Ectodermal cell (in vitro differentiated cells): ENCODE measurements at regions not wholly inside any gene's neighbourhood (a gene's known extent, or its start where the extent isn't known, plus 50 kb on each side); places are given as distances from the start of the nearest gene placed in this dataset.

Experiments
- H3K27ac ChIP-seq: 2 replicates; pipeline ENCODE4 v1.7.0; 2013; ENCODE audit warnings: mild to moderate bottlenecking, low read depth, low read length; ENCODE audit not compliant: insufficient read depth, poor library complexity, severe bottlenecking
- H3K27me3 ChIP-seq: 2 replicates; pipeline ENCODE4 v1.7.0; 2013; ENCODE audit warnings: mild to moderate bottlenecking, low read length; ENCODE audit not compliant: insufficient read depth, control insufficient read depth, poor library complexity, severe bottlenecking
- H3K36me3 ChIP-seq: one replicate; pipeline ENCODE4 v1.7.0; 2013; ENCODE audit warnings: low read length; ENCODE audit not compliant: control insufficient read depth, insufficient read depth
- H3K4me1 ChIP-seq: one replicate; pipeline ENCODE4 v1.7.0; 2013; ENCODE audit warnings: low read length; ENCODE audit not compliant: control insufficient read depth, insufficient read depth
- H3K4me3 ChIP-seq: 2 replicates; pipeline ENCODE4 v1.7.0; 2013; ENCODE audit warnings: low read depth, low read length, control low read depth; ENCODE audit not compliant: insufficient read depth
- H3K9me3 ChIP-seq: 2 replicates; pipeline ENCODE4 v1.7.0; 2013; ENCODE audit warnings: mild to moderate bottlenecking, low read length, moderate library complexity; ENCODE audit not compliant: control insufficient read depth
- WGBS, 2 experiments: methylation state at CpG; one replicate each; pipeline ENCODE4 v1.1.7; 2013; ENCODE audit warnings: missing lambda C conversion rate in 2 of 2; 5-methylcytosine and 5-hydroxymethylcytosine counted together

DNA sequence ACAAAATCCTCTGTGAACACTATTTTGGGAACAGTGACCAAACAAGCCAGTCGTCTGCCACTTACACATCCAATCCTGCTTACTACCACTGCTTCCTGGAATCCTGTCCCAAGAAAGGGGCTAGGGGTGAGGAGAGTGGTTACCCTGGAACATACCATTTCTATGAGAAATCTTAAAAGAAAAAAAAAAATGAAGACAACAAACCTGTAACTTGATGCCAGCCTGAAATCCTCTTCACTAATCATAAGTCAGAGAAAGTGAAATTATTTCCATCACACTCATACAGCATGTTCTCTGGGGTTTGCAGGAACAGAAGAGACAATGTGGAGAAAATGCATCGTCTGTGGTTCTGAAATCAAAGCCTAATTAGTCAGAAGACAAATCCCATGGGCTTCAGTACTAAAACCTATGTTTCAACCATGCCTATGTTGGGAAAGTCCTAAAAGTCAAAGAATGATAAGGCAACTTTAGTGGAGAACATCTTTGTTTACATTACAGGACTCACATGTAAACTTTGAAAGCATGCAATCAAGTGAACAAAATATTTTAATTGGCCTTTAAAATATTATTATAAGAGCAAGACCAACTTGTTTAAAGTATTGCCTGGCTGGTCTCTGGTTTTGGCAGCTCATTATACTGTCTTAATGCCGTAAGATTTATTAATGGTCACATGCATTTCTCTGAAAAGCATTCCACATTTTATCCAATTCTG is 220.7 kb downstream of the LTN1 start:
- Histone ChIP-seq H3K4me3 (no peak overlapping the region), H3K36me3 (no peaks in the 10 kb centered on the region), H3K4me1 (no peaks in the 10 kb centered on the region), H3K27ac (no peak overlapping the region), H3K27me3 (no peaks in the 10 kb centered on the region), H3K9me3 (no peaks in the 10 kb centered on the region)
- WGBS, 2 experiments = 84 to 91% methylated on average over 3 of the region's 3 CpGs

DNA sequence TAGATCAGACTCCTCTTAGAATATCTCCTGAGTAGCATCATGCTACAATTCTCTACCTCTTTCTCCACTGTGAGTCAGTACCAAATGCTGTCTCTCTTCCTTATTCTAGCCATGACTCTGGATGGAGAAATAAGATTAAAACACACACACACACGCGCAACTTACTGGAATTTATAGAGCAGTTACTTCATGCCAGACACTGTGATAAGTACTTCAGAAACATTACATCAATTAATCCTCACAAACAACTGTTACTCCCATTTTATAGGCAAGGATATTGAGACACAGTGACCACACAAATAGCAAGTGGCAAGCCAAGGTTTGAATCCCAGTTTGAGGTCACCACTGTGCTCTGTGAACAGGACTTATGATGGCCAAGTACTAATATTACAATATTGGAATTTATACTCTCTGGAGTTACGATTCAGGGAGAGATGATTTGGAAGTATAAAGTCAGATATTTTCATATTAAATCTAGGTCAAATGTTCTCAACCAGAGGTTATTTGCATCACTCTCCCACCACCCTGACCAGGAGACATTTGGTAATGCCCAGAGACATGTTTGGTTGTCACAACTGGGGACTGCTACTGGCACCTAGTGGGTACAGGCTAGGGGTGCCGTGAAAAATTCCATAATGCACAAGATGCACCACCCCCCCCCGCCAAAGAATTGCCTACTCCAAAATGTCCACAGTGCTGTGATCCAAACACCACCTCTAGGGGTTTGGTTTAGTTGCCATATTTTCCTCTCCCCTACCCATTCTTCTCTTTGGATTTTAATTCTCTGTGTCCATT is 221.6 kb downstream of the LTN1 start:
- Histone ChIP-seq H3K4me1 (no peaks in the 10 kb centered on the region), H3K27me3 (no peaks in the 10 kb centered on the region), H3K27ac (no peak overlapping the region), H3K36me3 (no peaks in the 10 kb centered on the region), H3K4me3 (no peak overlapping the region), H3K9me3 (no peaks in the 10 kb centered on the region)
- WGBS, 2 experiments = 92% methylated on average over 3 to 5 of the region's 5 CpGs

DNA sequence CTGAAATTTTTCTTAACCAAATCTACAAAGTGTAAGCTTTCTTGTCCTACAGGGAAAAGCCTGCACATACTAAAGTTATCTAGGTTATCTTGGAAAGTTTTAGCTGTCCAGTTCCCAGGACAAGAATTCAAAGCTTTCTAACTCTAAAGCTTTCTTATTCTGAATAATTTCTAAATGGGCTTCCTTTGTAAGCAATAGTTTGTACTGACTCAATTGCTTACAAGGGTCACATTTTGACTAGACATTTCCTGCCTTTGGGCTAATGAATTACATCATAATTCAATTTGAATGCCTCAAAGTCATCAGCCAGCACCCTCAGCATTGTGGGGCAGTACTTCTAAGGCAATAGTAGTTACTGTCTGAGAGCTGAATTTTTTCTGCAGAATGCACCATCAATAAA is 223.0 kb downstream of the LTN1 start:
- no peaks in the 10 kb centered on the region for H3K9me3 ChIP-seq
- no peak overlapping the region for H3K27ac ChIP-seq
- H3K4me1 ChIP-seq = no peaks in the 10 kb centered on the region
- no peaks in the 10 kb centered on the region for H3K36me3 ChIP-seq
- no peak overlapping the region for H3K4me3 ChIP-seq
- H3K27me3 ChIP-seq = no peaks in the 10 kb centered on the region

DNA sequence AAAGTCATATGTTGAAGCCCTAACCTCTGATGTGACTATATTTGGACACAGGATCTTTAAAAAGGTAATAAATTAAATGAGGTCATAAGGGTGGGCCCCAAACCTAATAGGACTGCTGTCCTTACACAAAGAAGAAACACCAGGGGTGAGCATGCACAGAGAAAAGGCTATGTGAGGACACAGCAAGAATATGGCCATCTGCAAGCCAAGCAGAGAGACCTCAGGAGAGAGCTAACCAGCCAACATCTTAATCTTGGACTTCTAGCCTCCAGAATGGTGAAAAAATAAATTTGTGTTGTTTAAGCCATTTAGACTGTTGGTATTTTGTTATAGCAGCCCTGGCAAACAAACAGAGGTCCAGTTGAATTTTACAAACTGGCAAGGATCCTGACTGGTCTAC is 223.9 kb downstream of the LTN1 start:
- H3K9me3 ChIP-seq = no peaks in the 10 kb centered on the region
- no peak overlapping the region for H3K27ac ChIP-seq
- no peaks in the 10 kb centered on the region for H3K27me3 ChIP-seq
- H3K4me1 ChIP-seq = no peaks in the 10 kb centered on the region
- H3K36me3 ChIP-seq = no peaks in the 10 kb centered on the region
- no peak overlapping the region for H3K4me3 ChIP-seq

DNA sequence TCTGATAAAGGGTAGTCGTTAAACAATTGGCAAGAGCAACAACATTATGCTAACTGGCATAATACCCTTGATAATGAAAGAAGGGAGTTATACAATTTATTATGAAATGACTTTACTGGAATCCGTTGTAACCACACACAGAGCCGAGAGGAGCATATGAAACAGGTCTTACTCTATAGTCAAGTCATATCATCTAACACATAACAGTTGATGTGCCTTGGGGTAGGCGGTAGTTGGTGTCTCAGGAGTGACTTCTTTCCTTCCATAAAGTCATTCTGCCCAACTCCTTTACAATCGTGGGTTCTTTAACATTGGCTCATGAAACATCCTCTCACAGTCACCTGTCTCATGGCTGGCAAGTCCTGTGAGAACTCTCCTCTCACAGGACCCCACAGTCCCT is 225.2 kb downstream of the LTN1 start:
- Histone ChIP-seq H3K4me3 (no peak overlapping the region), H3K27ac (no peak overlapping the region), H3K27me3 (no peaks in the 10 kb centered on the region), H3K9me3 (no peaks in the 10 kb centered on the region), H3K4me1 (no peaks in the 10 kb centered on the region), H3K36me3 (no peaks in the 10 kb centered on the region)
- WGBS, 2 experiments = 91 to 97% methylated on average over 4 to 5 of the region's 5 CpGs

DNA sequence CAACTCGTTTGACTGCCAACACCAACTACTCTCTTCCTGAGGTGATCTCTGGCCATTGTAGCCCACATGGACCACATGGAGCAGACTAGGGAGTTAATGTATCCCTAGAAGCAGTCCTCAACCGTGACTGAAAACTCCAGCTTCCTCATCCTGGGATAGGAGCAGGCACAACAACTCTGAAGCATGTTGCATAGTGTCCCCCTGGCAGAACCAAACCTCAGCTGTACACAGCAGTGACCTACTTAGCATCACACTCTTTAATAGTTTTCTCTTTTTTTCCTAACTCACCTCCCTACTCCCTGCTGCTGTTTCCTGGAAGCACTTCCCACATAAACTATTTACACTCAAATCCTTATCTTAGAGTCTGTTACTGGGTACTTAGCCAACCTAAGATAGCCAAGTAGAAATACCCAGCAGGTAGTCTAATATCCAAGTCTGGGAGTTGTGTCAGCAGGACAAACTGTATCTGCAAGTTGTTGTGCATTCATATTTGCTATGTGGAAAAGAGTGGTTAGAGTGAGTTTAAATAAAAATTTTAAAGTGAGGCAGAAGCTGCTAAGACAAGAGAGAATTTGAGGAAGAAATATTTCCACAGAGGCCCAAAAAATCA is 228.8 kb downstream of the LTN1 start:
- Histone ChIP-seq H3K27ac (no peak overlapping the region), H3K27me3 (no peaks in the 10 kb centered on the region), H3K4me1 (no peaks in the 10 kb centered on the region), H3K4me3 (no peak overlapping the region), H3K36me3 (no peaks in the 10 kb centered on the region), H3K9me3 (no peaks in the 10 kb centered on the region)
- 88 to 92% methylated on average over 2 of the region's 2 CpGs for WGBS, 2 experiments

DNA sequence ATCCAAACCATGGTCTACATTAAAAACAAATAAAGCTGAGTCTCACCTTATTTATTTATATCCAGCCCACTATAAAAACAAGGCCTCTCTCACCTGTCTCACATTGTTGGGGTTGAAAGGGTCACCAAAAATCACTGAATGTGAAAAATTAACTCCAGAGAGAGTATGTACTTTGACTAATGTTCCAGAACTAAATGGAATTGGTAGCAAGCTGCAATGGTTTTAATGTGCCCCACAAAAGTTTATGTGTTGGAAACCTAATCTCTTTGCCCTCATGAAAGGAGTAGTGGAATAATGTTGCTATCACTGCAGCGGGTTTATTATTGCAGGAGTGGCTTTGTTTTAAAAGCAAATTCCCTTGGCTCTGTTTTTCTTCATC is 230.3 kb downstream of the LTN1 start:
- Histone ChIP-seq H3K4me3 (no peak overlapping the region), H3K27ac (no peak overlapping the region), H3K27me3 (no peaks in the 10 kb centered on the region), H3K36me3 (no peaks in the 10 kb centered on the region), H3K9me3 (no peaks in the 10 kb centered on the region), H3K4me1 (no peaks in the 10 kb centered on the region)
- 80 to 100% methylated on average over 1 of the region's 1 CpG for WGBS, 2 experiments

DNA sequence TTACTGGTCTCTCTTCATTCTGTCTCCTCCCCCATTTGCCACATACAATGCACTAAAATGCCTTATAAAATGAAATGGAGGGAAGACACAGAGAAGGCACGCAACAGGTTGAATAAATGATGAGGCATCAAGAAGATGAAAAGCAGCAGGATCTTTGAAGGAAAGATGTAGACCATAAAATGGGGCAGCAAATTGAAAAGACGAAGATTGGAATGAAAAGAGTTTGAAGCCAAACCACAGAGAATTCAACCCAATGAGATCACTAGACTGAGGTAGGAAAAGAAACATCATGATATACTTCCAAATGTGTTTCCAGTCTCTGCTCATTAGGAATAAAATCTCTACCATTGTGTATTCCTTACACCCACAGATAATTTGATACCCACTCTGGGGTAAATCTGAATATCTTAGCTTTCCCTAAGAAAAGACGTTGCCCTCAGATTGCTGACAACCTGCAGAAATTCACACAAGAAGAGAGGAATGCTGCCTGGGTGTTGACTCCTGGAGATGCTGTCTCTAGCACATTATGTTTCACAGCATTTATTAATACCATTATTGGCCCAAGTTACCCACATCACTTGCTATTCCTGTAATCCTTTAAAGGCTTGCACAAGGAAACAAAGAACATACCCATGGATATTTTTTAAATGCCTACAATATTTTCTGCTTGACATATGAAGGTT is 230.9 kb downstream of the LTN1 start:
- Histone ChIP-seq H3K27ac (no peak overlapping the region), H3K4me3 (no peak overlapping the region)
- 92 to 93% methylated on average over 3 of the region's 3 CpGs for WGBS, 2 experiments

DNA sequence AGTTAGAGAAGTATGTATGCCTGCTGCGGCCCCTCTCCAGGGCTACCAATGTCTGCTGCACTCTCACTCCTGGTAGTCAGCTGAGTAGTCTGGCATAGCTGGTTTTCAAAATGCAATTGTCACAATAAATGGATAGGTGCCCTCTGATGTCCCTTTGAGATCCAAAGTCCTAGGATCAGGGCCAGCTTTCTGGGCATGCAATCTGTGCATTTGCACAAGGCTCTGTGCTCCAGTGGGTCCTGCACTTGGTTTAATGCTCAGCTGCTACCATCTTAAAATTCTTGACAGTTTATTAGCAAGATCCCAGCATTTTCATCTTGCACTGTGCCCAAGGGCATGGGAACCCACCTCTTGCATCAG is 233.8 kb downstream of the LTN1 start:
- no peaks in the 10 kb centered on the region for H3K36me3 ChIP-seq
- no peaks in the 10 kb centered on the region for H3K4me1 ChIP-seq
- H3K4me3 ChIP-seq = no peak overlapping the region
- H3K9me3 ChIP-seq = no peaks in the 10 kb centered on the region
- 94 to 100% methylated on average over 1 of the region's 1 CpG for WGBS, 2 experiments
- H3K27ac ChIP-seq = no peak overlapping the region
- H3K27me3 ChIP-seq = no peaks in the 10 kb centered on the region

More for the DNA sequence above, 230.9 kb downstream of the LTN1 start:
- Histone ChIP-seq H3K36me3 (no peaks in the 10 kb centered on the region), H3K9me3 (no peaks in the 10 kb centered on the region), H3K4me1 (no peaks in the 10 kb centered on the region), H3K27me3 (no peaks in the 10 kb centered on the region)
